ENCODE measurements at regions not wholly inside any gene's neighbourhood (a gene's known extent, or its start where the extent isn't known, plus 50 kb on each side); places are given as distances from the start of the nearest gene placed in this dataset.

DNA sequence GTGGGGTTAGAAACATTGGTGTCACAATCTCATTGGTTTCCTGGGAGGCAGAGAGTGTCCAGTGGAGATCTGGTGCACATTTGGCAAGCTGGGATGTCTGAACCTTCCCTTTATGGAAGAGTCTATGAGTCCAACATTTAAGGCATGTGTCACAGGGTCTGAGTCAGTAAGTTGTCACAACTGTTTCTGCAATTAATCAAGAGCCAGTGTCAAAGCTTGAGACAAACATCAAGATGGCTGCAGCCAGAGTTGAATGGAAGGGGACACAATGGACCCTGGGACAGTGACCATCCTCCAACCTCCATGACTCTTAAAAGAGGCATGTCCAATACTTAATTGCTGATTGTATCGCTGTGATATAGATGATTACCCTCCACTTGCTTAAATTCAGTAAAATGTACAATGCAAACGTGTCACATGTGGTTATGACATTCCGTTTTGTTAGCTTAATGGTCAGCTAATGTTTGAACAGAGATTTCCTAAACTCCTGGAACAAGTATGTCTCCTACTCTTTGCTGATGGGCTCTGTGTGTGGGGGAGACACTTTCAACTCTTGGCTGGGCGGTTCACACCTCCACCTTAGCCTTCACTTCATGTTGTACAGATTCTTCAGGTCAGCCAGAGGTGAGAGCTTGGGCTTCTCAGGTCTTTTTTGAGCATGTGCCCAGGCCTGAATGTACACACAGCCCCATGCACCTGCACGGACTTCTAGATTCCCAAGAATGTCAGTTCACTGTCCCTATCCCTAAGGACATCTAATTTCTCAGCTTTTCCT is 79.9 kb upstream of the PRR23E start:
- DNase-seq = no peak

DNA sequence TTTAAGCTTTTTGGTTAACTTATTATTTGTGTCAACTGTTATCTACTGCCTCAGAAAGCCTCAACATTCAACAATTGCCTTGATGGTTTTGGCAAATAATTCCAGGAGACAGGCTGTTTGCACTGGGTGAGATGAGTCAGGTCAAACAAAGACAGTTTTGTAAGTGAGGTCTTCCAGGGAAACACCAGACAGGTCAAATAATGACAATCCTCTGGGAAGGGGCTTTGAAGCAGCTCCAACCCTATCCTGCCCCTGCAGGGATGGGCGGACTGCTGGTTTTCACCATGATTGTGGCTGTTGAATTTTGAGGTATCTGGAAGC is 79.4 kb upstream of the PRR23E start:
- peak; percentile 2 for DNase-seq

DNA sequence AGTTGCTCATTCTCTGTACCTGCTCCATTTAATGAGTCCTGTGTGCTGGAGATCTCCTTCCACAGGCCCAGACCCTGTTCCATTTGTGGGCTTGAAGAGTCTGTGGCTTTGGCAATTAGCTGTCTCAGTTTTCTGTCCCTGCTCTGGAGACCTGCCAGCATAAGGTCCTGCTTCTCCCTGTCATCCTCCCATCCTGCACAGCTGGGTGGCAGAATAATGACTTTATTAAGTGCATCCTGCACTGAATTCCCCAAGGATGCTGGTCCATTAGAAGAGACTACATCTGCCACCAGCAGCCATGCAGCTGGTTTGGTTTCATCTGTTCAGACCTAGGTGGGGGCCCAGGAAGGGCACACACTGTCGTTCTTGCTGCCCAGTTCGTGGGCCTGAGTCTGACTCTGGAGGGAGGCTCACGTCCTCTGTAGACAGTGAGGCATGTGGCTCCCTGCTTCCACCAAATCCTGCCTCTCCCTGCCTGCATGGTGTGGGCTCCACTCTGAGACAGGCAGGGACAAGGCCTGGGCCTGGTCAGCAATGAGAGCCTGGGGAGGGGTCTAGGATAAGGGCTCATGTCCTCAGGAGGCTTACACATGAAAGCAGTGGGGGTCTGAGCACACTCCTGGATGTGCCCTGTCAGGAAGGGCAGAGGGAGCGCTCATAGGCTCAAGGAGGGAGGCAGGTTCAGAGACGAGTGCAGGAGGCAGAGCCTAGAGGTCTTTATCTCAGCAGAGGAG is 78.4 kb upstream of the PRR23E start:
- peak; percentile 71 for DNase-seq

DNA sequence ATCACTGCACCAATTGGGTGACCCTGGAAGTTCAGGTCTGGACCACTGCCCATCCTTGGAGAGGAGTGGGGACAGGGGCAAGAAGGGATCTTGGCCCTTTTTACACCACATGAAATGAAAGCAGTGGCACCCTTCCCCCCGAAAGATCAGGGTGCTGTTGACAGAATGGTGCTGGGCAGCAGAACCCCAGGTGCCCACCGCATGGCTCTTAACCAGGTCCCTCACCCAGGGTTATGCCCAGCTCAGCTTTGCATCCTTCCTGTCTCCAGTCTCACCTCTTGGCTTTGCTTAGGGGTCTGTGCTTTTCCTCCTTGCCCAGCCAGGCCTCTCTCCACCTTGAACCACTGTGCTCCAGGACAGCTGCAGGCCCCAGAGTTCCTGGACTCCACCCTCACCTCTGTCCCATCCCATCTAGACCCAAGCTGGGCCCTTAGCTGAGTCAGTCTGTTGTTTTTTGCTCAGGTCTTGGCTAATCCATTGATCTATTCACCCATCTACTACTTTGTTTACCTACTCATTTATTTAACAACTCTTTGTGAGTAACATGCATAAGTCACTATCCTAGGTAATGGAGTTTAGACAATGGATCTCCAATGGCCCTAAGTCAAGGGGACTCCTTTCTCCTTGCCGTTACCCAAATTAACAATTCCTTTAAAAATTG is 77.1 kb upstream of the PRR23E start:
- DNase-seq = peak; percentile 1

DNA sequence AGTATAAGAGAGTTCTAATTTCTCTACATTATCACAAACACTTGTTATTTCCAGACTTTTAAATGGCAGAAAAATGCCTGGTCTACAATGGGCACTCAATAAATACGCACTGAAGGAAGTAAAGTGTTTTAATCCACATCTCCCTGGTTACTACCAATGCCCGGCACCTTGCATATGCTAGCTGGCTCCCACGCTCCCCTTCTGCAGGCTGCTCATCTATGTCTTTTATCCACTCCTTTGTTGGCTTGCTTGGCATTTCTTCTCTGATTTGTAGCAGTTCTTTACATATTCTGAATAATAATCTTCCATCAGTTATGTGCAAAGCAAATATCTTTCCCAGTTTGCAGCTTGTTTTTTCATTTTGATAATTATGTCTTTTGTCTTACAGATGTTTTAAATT is 74.6 kb upstream of the PRR23E start:
- no peak for DNase-seq

DNA sequence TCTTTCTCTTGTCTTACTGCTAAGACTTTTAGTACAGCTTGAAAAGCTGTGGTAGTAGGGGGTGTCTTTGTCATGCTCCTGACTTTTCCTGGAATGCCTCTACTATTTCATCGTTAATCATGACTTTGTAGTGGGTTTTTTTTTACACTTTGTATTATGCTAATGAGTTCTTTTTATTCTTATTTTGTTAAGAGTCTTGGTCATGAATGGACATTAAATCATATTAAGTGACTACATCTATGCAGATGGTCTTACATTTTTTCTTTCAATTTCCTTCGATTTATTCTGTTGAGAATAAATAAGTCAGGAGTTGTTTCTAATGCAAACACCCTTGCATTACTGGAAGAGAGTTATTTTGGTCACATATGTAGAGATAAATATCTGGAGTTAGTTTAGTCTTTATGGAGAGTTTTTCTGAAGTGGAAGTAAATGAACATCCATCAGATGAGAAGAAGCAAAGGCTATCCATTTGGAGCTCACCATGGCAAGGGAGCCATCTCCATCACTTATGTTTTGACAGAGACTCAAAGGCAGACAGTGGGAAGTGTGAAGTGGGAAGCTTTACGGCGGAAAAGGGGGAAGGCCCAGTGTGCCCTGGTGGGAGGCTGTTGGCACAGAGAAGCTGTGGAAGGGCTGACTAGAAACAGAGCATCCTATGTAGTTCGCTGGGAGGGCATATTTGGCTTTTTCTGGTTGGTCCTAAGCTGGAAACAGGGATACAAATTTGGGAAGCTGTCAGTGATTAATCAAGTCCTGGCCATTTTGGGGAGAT is 73.1 kb upstream of the PRR23E start:
- DNase-seq = no peak

- DNase-seq = no peak
Measured at GRCh38 chr3:127120851-127121647, 71.9 kb upstream of the PRR23E start.

GRCh38 chr3:127121885-127122284 is 71.0 kb upstream of the PRR23E start:
- peak; percentile 41 for DNase-seq

- peak; percentile 13 for DNase-seq
Measured at GRCh38 chr3:127123533-127123932, 69.4 kb upstream of the PRR23E start.

GRCh38 chr3:127124120-127124519 is 68.8 kb upstream of the PRR23E start:
- no peak for DNase-seq

DNA sequence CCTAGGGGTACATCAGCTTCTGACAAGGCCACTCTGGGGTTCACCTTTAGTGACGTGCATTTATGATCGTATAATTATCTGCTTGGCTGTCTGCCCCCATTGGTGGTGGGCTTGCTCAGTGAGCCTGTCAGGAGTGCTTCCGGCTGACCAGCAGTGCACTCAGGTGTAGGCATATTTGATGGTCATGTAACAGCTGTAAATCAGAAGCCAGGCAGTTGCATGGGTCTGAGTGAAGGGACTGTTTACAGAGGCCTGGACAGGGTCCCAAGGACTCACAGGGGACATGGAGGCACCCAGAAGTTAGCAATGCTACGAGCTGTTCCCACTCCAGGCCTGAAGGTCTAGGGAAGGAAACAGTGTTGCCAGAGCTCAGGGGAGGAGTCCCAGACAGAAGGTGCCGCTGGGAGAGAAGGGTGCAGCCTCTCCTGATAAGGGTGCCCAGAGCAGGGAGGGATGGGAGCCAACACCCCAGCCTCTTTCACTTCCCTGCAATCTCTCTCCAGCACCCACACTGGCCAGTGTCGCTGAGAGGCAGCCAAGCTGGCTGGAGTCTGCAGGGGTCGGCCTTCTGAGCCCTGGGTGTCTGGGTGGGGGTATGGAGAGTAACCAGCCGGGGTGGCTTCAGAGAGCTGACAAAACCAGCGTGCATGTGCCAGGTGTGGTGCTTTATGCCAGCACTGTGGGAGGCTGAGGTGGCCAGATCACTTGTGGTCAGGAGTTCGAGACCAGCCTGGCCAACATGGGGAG is 61.3 kb upstream of the PRR23E start:
- DNase-seq = no peak

GRCh38 chr3:127132876-127133275 is 60.1 kb upstream of the PRR23E start:
- DNase-seq = no peak

DNA sequence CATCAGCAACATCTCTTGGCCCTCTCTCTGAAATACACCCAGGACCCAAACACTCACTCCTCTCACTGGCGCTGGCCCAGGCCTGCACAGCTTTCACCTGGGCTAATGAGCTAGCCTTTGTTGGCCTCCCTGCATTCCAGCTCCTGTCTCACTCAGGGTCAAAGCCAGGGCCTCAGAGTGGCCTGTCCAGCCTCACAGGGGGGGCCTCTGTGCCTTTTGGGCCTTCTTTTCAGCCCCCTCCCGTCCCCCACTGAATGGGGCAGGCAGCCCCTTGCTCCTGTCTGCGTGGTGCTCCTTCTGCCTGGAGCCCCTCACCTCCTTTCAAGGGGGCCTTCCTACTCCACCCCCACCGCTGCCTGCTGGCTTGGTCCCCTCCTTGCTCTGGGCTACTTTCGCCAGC is 59.0 kb upstream of the PRR23E start:
- DNase-seq = no peak

GRCh38 chr3:127134466-127134865 is 58.5 kb upstream of the PRR23E start:
- no peak for DNase-seq

DNA sequence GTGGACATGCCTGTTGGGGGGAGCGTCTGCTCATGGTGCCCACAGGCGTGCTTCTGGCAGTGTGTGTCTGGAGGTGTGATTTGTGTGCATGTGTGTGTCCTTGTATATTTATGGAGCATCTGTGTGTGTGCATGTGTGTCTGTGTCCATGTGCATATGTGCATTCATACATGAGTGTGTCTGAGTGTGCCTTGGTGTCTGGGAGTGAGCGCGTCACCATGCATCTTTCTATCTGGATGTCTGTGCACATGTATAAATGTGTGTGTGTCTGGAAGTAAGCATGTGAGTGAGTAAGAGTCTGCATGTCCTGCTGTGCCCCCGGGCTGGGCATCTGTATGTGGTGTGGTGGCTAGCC is 58.1 kb upstream of the PRR23E start:
- no peak for DNase-seq

DNA sequence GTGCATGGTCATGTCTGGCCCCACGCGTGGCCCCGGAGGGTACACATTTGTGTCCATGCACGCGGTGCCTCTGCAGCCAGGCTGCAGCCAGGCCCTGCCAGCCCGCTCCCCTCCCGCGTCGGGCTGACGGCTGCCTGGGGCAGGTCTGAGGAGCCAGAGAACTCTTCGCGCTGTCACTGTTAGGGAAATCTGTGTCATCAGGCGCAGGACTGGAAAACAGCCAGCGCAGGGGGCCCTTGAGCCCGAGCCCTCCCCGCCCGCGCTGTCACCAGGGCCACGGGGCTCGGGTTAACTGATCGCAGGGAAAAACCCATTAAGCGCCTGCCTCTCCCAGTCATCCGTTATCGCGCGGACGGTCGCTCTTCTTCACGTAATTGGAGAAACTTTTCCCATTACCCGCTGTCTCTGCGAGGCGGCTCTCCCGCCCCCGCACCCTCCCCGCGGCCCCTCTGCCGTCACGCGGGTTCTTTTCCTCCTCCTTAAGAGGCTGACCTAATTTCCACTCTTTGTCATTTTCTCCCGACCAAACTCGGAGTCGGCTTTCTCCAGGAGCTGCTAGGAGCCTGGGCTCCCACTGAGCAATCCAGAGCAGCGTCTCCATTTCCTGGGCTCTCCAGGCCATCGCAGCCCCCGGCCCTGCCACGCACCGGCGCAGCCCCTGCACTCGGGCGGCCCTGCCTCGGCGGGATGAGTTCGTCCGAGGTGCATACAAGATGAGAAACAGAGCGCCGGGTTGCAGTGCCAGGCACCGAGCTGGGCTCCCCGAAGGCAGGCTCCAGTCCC is 57.5 kb upstream of the PRR23E start:
- peak; percentile 61 for DNase-seq

DNA sequence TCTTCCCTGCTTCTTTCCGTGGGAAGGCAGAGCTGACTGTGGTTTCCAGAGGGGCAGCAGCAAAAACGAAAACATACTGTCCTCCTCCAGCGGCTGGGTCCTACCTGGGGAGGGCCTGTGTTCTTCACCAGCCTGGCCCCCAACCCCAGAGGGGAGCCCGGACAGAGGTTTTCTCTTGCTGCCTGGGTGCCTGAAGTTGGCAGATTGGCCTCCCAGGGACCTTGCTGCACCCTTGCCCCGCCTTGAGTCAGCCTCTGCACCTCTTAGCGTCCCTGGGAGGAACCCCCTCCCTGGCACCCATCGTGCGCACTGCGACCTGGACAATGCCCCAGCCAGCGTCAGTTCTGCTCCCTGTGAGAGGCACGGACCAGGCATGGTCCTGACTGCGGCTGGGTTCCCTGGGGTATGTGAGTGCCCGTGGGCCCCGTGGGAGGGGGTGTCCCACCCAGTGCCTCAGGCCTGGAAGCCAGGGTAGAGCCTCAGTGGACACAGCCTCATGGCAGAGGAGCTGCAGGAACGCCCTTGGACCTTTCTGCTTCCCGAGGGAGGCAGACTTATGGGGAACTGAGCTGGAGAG is 56.8 kb upstream of the PRR23E start:
- no peak for DNase-seq

GRCh38 chr3:127136706-127137105 is 56.2 kb upstream of the PRR23E start:
- DNase-seq = no peak

DNA sequence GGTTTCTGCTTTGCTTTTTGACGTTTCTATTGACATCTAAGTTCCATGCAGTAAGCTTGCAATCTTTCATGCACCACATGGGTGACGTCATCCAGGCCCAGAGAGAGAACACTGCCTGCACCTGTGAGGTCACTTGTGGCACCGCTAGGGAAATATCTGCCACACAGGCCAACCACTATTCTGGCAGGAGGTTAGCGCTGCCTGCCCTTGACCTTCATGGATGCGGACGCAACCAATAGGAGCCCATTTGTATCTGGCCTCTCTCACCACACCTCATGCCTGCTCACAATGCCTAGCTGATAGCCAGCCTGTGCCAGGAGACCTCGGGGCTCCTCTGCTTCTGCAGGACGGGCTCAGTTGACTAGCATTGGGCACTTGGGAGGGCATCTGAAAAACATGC is 55.8 kb upstream of the PRR23E start:
- DNase-seq = no peak

DNA sequence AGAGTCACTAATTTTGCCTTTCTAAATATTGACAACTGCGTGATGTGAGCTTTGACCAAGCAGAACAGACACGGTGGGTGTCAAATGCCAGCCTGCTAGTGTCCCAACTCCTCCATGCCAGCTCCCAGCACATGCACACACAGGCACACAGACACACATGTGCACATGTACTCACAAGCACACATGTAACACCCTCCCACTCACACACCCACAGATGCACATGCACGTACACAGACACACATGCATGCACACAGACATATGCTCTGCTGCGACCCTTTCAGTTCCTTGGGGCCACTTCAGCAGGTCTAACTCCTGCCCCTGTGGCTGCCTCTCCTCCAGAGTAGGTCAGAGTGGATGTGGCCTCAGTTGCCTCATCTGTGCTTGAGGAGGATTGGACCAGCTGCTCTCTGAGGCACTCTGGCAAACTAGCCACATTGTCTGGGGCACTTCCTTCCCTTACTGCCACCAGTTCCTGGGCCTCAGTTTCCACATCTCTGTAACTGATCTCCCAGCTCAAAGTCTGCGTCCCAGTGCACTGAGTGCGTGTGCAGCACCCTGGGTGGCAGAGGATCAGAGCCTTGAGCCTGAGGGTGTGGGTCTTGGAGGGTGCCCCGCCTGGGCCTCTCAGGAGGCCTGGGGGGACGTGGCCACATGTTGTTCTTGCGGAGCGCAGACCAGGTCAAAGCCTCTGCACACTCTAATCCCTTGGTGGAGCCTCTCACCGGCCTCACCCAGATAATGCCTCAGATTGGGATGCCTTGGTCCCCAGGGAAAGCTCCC is 55.0 kb upstream of the PRR23E start:
- DNase-seq = peak; percentile 3

Data from NCI-H69 (cell line).